GM19455 (cell line): ENCODE measurements at regions not wholly inside any gene's neighbourhood (a gene's known extent, or its start where the extent isn't known, plus 50 kb on each side); places are given as distances from the start of the nearest gene placed in this dataset.
"Not testable (repeated sequence)": the region's sequence is repeated elsewhere in the genome, so short reads cannot be mapped to it uniquely, and the experiment has no call there.

ENCODE experiments used
- ATAC-seq: cut with Tn5 transposase; IDR thresholded peaks from one replicate; pipeline ENCODE4 v1.9.1; 2021; ENCODE audit not compliant: unreplicated experiment

DNA sequence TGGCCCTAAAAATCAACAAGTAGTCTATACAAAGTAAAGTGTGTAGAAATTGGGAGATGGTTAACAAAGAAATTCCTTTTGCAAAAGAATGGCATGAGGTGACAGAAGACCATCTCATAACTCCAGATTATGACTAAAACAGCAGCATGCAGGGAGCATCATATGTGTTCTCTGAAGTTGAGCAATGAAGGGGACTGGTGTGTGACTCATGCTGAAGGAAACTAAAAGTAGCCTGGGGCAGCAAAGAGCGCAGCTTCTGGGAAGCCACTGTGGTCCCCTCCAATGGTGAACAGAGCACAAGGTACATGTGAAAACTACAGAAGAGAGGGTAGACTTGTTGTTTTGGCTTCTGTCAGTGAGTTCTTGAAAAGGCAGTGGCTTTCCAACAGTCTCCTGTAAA is 133.4 kb downstream of the MACC1 start:
- no peak for ATAC-seq

DNA sequence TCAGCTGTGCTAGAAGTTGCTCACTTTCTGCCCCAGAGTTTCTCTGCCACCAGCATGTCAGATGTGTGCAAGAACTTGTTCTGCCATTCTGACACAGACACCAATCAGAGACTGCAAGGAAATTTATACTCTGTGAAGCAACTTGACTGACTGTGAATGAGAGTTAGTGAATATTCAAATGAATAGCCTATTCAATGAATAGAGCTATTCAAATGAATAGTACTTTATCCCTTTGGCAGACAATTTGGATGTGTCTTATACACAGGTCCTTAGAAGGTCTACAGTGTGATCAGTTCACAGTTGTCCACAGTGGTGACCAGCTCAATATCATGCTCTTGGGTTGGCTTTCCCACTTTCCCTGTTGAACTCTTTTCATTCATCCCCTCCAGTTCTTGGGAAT is 138.1 kb downstream of the MACC1 start:
- no peak for ATAC-seq

DNA sequence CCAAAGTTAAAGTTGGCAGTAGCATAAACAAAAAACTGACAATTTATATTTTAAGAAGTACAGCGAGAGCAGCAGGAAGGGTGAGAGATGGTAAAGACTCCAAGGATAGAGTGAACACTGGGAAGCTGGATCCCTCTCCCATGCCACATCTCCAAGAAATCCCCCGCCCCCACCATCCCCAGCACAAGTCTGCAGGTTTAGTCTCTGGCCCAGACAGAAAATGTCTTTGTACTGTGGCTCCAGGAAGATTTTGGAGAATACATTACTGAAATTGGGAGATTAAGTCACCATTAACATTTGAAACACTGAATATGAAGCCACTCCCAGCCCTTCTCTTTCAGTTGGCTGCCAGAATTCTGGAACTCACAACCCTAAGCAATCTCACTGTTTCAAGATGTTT is 140.3 kb downstream of the MACC1 start:
- no peak for ATAC-seq

GRCh38 chr7:20075992-20076820 is 141.0 kb downstream of the MACC1 start:
- no peak for ATAC-seq

DNA sequence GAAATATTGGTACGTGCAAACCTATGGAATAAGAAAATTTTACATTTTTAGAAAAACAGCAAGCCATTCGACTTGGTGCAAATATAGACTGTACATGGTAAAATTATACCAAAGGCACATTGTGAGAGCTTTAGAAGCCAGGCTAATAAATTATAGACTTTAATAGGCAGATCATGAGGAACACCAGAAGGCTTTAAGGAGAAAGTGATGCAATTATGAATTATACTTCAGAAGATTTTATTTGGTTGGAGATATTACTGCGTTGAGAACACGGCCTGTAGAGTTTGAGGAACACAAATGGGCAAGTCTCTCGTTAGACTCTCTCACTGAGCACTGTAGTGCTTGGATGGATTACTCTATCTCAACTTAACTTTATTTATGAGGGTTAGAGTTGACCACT is 141.7 kb downstream of the MACC1 start:
- no peak for ATAC-seq

DNA sequence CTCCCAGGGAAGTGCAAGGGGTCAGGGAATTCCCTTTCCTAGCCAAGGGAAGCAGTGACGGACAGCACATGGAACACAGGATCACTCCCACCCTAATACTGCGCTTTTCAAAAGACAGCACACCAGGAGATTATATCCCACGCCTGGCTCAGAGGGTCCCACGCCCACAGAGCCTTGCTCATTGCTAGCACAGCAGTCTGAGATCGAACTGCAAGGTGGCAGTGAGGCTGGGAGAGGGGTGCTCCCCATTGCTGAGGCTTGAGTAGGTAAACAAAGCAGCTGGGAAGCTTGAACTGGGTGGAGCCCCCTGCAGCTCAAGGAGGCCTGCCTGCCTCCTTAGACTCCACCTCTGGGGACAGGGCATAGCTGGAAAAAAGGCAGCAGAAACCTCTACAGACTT is 149.2 kb downstream of the MACC1 start:
- not testable (repeated sequence) for ATAC-seq

DNA sequence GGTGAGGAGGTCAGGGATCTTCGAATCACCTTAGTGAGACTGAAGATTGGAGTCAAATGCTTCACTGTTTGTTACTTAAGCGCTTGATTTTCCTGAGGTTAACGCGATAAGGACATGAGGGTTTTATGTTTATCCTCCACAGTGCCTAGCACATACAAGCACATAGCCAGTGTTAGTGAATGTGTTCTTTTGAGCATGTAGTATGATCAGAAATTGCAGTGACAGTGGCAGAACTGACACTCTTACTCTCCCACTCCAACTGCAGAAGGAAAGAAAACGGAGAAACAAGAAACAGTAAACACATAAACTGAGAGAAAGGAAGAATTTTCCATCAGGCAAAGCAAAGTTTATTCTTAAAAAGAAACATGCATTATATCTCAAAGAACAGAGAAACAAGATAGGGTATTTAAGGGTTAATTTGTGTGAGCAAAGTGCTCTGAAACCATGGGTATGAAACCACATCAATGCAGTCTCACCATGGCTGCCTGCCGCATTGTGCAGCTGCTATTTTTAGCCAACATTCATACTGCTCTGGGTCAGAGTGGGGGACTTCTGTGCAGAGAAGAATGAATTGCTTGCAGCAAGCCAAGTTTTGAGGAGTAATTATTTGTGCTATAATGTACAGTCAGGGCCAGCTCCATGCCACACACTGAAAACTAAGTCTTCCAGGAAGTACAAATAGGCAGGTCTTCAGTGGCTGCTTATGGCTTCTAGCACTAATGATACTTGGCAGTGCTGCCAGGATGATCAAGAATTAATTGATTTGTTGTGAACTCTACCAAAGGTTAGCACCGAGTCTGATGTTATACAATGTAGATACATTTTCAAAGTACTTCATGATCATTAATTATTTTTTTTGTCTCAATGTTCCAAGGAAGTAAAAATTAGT is 152.0 kb downstream of the MACC1 start:
- peak; percentile 97 for ATAC-seq

GRCh38 chr7:20064181-20064970 is 152.8 kb downstream of the MACC1 start:
- no peak for ATAC-seq

DNA sequence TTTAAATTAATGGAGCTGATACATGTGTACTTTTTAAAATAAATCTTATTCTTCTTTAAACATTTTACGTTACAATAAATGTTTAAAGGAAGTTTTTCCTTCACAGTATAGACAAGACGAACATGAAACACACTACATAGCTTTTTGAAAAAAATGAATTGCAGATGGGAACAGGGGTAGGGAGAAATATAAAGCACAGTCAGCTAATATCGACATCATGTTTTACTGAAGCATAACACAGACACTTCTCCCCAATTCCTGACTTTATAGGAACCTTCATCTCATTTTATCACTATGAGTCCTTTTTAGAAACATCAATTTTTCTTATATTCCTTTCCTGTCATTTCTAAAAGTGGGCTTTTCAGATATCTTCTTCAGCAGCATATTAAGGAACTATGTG is 153.5 kb downstream of the MACC1 start:
- ATAC-seq = no peak

DNA sequence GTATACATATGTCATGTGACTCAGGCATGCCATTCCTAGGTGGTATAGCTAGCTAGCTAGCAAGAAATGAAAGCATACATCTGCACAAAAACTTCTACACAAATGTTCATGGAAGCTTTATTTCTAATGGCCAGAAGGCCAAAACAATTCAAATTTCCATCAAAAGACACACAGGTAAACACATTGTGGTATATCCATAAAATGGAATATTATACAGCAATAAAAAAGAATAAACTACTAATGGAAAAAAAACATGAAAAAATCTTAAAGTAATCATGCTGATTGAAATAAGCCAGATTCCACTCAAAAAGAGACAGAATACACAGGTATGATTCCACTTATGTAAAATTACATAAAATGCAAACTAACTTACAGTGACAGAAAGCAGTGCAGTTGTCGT is 154.3 kb downstream of the MACC1 start:
- no peak for ATAC-seq

GRCh38 chr7:20053334-20054104 is 163.7 kb downstream of the MACC1 start:
- no peak for ATAC-seq

- ATAC-seq = no peak
Measured at GRCh38 chr7:20050241-20050966, 166.8 kb downstream of the MACC1 start.

- no peak for ATAC-seq
Measured at GRCh38 chr7:20038676-20039075, 178.5 kb downstream of the MACC1 start.

DNA sequence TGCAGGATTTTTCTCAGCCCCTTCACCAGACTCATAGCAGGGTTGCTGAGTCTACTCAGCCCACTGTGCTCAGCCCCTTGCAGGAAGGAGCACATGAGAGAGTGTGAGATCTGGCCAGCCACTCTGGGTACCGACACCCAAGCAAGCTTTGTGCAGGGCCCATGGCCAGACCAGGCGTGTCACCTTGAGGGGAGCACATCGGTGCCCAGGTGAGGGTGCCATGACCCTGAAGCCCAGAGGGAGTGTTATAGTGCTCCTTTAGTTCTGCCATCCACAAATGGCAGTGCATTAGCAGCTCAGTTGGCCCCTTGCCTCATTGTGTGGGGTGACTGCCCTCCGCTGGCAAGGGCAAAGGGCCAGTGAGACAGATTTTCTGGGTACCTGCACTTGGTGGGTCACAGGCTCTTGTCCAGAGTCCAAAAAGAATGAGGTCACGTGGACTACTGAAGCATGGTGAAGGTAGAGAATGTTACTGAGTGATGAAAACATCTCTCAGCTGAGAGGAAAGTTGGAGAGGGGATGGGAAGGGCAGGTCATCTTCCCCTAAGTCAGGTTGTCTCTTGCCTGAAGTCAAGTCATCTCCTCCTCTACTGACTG is 181.8 kb downstream of the MACC1 start:
- no peak for ATAC-seq

DNA sequence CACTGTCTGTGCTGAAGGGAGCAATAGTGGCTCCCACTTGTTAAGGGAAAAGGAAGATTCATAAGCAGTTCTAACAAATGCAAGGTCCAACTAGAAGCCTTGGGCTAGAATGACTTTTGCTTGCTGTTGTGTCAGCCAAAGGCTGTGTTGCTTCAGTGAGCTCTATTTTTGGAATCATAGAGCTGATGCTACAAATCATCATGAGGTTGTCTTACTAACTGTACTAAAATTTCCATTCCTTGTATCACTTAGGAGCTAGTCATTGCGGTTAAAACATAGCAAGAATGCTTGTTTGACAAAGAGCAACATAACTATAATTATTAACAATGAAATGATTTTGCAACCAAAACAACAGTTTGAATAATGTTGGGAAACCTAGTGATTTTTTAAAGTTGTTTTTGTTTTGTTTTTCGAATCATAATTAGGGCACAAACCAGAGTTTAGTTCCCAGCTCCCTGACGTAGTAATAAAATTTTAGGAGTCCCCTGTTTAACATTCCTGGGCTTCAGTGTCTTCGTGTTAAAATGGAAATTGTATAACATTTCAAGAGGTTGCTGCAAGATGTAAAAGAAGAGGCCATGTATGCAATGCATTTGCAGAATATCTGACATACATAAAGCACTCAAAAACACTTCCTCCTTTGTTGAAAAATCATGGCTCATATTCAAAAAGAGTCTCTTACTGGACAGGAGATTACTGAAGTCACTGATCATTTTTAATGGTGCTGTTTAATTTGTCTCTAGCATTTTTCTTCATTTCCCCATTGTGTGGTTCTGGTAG is 183.4 kb downstream of the MACC1 start:
- ATAC-seq = no peak

GRCh38 chr7:20032741-20033140 is 184.4 kb downstream of the MACC1 start:
- ATAC-seq = no peak

DNA sequence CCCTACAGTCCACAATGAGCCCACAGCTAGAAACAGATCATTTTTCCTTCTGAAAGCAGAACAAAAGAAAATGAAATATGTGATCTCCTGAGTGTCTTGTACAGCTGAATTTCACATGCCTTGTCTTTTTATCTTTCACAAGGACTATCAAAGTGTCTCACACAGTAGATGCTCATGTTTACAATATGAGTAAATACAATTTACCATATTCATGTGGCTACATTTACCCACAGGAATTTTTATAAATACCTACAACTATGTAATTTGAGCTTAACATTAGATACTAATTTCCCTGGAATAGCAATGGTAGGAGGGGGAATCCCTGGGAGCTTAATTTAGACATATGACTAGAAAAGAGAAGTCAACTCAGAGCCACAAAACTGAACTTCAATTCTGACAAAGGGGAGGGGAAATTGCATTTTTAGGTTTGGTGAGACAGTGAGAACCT is 186.2 kb downstream of the MACC1 start:
- peak; percentile 7 for ATAC-seq

GRCh38 chr7:20030417-20030816 is 186.8 kb downstream of the MACC1 start:
- ATAC-seq = peak; percentile 91

DNA sequence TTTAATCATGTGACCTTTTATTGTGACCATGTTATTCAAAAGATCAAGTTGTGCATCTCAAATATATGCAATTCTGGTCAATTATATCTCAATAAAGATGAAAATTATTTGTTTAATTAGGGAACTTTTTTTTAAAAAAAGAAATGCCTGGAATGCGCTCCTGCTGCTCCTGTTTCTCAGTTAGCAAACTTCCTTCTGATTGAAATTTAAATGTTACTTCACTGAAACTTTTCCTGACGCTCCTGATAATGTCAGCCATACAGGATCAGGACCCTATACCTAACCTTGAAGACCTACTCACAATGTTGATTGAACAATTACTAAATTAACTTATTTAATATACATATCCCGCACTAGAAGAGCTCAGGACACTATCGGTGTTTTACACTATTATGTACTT is 190.4 kb downstream of the MACC1 start:
- no peak for ATAC-seq
